SK-N-SH treated with all-trans-retinoic acid at 6 μM for 48 hours (cell line): ENCODE measurements at regions not wholly inside any gene's neighbourhood (a gene's known extent, or its start where the extent isn't known, plus 50 kb on each side); places are given as distances from the start of the nearest gene placed in this dataset.

Source experiments
- ARNTL ChIP-seq: fragments of 450-650 bp; formaldehyde crosslinking; IDR thresholded peaks from 2 replicates; pipeline ENCODE4 v1.5.0; 2020; ENCODE audit warnings: low read depth, mild to moderate bottlenecking, moderate library complexity, borderline replicate concordance
- BACH2 ChIP-seq: fragments of 250-450 bp; sonication (Bioruptor Pico); IDR thresholded peaks from 2 replicates; pipeline ENCODE4 v1.9.0; 2021; ENCODE audit warnings: mild to moderate bottlenecking, borderline replicate concordance
- CSDC2 ChIP-seq: fragments of 250-450 bp; sonication (Bioruptor Pico); IDR thresholded peaks from 2 replicates; pipeline ENCODE4 v1.5.0; 2020; ENCODE audit warnings: mild to moderate bottlenecking, moderate library complexity
- ESRRG ChIP-seq: fragments of 250-450 bp; sonication (Bioruptor Pico); IDR thresholded peaks from 2 replicates; pipeline ENCODE4 v1.6.1; 2021; ENCODE audit warnings: mild to moderate bottlenecking
- RARB ChIP-seq: fragments of 250-450 bp; sonication (Bioruptor Pico); IDR thresholded peaks from 2 replicates; pipeline ENCODE4 v1.8.0; 2021; ENCODE audit warnings: mild to moderate bottlenecking, moderate library complexity
- TCF4 ChIP-seq: fragments of 250-450 bp; sonication (Bioruptor Pico); IDR thresholded peaks from 2 replicates; pipeline ENCODE4 v1.8.0; 2021; ENCODE audit warnings: mild to moderate bottlenecking, moderate library complexity, borderline replicate concordance
- ZC3H10 ChIP-seq: fragments of 250-450 bp; sonication (Bioruptor Pico); IDR thresholded peaks from 2 replicates; pipeline ENCODE4 v1.5.1; 2021; ENCODE audit warnings: mild to moderate bottlenecking, moderate library complexity
- ZFP3 ChIP-seq: fragments of 250-450 bp; sonication (Bioruptor Pico); IDR thresholded peaks from 2 replicates; pipeline ENCODE4 v1.5.0; 2020; ENCODE audit warnings: mild to moderate bottlenecking, moderate library complexity
- ZFP30 ChIP-seq: fragments of 450-650 bp; formaldehyde crosslinking; IDR thresholded peaks from 2 replicates; pipeline ENCODE4 v1.5.0; 2022; ENCODE audit warnings: mild to moderate bottlenecking, moderate library complexity
- ZNF565 ChIP-seq: fragments of 450-650 bp; formaldehyde crosslinking; conservative IDR thresholded peaks from 2 replicates; pipeline ENCODE4 v1.5.0; 2020; ENCODE audit warnings: low read depth, mild to moderate bottlenecking, moderate library complexity
- ZNF70 ChIP-seq: fragments of 450-650 bp; formaldehyde crosslinking; IDR thresholded peaks from 2 replicates; pipeline ENCODE4 v1.5.0; 2020; ENCODE audit warnings: mild to moderate bottlenecking, moderate library complexity
- TF ChIP-seq, protein P1 (sequence below): fragments of 250-450 bp; sonication (Bioruptor Pico); IDR thresholded peaks from 2 replicates; pipeline ENCODE4 v1.8.0; 2020; ENCODE audit warnings: mild to moderate bottlenecking, moderate library complexity, borderline replicate concordance
- TF ChIP-seq, protein P2 (sequence below): fragments of 250-450 bp; sonication (Bioruptor Pico); IDR thresholded peaks from 2 replicates; pipeline ENCODE4 v1.5.1; 2021; ENCODE audit warnings: mild to moderate bottlenecking, moderate library complexity
- TF ChIP-seq, protein P3 (sequence below): fragments of 250-450 bp; sonication (Bioruptor Pico); IDR thresholded peaks from 2 replicates; pipeline ENCODE4 v1.5.1; 2020; ENCODE audit warnings: low read depth, mild to moderate bottlenecking, moderate library complexity

DNA sequence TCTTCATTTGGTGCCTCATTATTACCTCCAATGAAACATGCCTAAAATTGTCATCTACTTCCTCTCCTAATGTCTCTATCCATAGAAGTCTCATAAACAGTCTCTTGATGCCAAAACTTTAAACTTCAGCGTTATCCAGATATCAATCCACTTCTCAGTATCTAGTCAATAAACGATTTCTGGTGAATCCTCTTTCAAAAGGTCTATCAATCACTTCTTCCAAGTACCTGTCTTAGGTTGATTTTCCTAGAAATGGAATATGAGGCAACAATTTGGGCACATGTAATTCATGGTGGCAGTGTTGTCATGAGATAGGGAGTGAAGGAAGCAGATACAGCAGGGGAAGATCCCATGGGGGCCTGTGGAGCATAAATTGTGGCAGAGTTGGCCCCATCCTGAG, 348.5 kb upstream of the POU1F1 start:
- TF ChIP-seq ARNTL (CRISPR knock-in tag), result no peak
- no peak for TF ChIP-seq ZFP3 (CRISPR knock-in tag)
- TF ChIP-seq ZNF70 (CRISPR knock-in tag), result no peak
- no peak for TF ChIP-seq ZNF565 (CRISPR knock-in tag)
- no peak for TF ChIP-seq ZFP30 (CRISPR knock-in tag)
- TF ChIP-seq CSDC2 (CRISPR knock-in tag), result no peak
- no peak for TF ChIP-seq RARB (CRISPR knock-in tag)
- TF ChIP-seq BACH2, result no peak
- TF ChIP-seq, protein P1, sequence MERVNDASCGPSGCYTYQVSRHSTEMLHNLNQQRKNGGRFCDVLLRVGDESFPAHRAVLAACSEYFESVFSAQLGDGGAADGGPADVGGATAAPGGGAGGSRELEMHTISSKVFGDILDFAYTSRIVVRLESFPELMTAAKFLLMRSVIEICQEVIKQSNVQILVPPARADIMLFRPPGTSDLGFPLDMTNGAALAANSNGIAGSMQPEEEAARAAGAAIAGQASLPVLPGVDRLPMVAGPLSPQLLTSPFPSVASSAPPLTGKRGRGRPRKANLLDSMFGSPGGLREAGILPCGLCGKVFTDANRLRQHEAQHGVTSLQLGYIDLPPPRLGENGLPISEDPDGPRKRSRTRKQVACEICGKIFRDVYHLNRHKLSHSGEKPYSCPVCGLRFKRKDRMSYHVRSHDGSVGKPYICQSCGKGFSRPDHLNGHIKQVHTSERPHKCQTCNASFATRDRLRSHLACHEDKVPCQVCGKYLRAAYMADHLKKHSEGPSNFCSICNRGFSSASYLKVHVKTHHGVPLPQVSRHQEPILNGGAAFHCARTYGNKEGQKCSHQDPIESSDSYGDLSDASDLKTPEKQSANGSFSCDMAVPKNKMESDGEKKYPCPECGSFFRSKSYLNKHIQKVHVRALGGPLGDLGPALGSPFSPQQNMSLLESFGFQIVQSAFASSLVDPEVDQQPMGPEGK (CRISPR knock-in tag), result no peak
- TF ChIP-seq, protein P2, sequence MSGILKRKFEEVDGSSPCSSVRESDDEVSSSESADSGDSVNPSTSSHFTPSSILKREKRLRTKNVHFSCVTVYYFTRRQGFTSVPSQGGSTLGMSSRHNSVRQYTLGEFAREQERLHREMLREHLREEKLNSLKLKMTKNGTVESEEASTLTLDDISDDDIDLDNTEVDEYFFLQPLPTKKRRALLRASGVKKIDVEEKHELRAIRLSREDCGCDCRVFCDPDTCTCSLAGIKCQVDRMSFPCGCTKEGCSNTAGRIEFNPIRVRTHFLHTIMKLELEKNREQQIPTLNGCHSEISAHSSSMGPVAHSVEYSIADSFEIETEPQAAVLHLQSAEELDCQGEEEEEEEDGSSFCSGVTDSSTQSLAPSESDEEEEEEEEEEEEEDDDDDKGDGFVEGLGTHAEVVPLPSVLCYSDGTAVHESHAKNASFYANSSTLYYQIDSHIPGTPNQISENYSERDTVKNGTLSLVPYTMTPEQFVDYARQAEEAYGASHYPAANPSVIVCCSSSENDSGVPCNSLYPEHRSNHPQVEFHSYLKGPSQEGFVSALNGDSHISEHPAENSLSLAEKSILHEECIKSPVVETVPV (CRISPR knock-in tag), result no peak
- no peak for TF ChIP-seq TCF4
- TF ChIP-seq ESRRG (CRISPR knock-in tag), result no peak
- TF ChIP-seq, protein P3, sequence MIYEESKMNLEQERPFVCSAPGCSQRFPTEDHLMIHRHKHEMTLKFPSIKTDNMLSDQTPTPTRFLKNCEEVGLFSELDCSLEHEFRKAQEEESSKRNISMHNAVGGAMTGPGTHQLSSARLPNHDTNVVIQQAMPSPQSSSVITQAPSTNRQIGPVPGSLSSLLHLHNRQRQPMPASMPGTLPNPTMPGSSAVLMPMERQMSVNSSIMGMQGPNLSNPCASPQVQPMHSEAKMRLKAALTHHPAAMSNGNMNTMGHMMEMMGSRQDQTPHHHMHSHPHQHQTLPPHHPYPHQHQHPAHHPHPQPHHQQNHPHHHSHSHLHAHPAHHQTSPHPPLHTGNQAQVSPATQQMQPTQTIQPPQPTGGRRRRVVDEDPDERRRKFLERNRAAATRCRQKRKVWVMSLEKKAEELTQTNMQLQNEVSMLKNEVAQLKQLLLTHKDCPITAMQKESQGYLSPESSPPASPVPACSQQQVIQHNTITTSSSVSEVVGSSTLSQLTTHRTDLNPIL, result no peak
- no peak for TF ChIP-seq ZC3H10 (CRISPR knock-in tag)
